GM12872 (cell line): ENCODE measurements at regions not wholly inside any gene's neighbourhood (a gene's known extent, or its start where the extent isn't known, plus 50 kb on each side); places are given as distances from the start of the nearest gene placed in this dataset.

ENCODE experiments used
- TF ChIP-seq, protein P1 (sequence below): IDR thresholded peaks from 3 replicates; pipeline ENCODE4 v1.5.1; 2011; ENCODE audit warnings: low read depth, mild to moderate bottlenecking, low read length, moderate library complexity; ENCODE audit not compliant: insufficient read depth

DNA sequence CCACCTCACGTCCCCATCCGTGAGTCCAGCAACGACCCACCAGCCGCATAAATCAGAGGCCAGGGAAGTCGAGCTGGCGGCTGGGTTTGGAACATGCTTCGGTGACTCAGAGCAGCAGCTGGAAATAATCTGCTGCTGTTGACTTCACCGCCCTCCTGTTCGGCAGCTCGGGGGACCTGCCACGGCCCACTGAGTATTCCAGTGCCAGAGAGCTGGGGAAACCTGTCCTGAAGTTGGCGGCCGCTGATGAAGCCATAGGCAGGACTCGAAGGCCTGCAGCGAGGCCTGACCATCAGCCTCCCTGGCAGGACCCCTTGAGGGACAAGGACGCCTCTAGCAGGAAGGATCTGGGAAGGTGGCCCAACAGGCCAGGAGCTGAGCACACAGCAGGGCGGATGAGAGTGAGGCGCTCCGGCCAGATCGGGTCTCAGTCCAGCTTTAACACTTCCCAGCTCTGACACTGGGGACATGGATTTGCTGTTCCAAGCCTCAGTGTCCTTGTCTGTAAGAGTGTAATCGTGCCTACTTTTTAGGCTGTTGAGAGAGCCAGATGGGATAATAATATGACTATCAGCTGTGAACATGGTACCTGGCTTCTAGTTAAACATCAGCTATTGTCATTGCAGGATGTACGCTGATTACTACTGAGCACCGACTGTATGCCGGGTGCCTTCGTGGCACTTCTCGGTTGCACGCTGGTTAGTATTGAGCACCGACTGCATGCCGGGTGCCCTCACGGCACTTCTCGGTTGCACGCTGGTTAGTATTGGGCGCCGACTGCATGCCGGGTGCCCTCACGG, 50.4 kb upstream of the CIBAR2 start:
- TF ChIP-seq, protein P1, sequence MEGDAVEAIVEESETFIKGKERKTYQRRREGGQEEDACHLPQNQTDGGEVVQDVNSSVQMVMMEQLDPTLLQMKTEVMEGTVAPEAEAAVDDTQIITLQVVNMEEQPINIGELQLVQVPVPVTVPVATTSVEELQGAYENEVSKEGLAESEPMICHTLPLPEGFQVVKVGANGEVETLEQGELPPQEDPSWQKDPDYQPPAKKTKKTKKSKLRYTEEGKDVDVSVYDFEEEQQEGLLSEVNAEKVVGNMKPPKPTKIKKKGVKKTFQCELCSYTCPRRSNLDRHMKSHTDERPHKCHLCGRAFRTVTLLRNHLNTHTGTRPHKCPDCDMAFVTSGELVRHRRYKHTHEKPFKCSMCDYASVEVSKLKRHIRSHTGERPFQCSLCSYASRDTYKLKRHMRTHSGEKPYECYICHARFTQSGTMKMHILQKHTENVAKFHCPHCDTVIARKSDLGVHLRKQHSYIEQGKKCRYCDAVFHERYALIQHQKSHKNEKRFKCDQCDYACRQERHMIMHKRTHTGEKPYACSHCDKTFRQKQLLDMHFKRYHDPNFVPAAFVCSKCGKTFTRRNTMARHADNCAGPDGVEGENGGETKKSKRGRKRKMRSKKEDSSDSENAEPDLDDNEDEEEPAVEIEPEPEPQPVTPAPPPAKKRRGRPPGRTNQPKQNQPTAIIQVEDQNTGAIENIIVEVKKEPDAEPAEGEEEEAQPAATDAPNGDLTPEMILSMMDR, result no peak

DNA sequence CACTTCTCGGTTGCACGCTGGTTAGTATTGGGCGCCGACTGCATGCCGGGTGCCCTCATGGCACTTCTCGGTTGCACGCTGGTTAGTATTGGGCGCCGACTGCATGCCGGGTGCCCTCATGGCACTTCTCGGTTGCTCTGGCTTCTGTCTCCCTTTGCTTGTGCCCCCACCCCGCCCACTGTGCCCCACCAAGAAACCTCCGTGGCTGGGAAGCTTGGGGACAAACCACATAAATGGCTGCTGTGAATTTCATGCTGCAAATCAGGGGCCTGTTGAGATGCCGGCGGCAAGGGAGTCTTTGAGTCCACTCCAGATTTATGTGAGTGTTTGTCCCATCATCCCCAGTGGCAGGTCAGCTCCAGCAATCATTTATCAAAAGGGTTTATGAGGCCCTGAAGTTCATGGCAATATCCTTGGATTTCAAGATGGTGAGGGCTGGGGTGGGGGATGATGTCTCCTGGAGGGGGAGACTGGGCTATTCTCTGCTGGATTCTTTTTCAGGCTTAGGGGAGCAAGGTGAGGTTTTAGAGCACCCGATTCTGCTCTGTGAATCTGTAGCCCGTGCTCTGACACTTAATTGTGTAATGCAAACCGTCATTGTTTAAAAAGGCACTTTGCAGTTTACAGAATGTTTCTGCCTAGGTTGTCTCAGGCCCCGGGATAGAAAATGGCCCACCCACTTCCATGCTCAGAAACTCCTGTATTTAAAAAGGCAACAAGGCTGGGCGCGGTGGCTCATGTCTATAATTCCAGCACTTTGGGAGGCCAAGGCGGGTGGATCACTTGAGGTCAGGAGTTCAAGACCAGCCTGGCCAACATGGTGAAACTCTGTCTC, 51.2 kb upstream of the CIBAR2 start:
- TF ChIP-seq, protein P1, result no peak

DNA sequence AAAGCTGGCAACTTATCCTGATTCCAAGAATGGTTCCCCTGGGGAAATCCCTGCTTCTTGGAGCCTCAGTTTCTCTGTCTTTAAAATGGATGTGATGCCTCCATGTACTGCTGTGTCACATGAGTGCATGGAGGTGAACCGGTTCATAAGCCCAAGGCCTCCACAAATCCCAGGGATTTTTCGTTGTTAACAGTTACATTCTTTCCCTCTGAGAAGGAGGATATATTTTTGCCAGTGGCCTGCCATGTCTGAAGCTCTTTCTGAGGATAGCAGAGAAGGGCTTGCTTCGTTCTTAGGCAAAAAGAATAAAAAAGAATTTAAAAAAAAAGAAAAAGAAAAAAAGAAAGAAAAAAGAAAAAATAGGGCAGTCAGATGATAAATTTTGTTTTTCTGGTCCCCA, 52.2 kb upstream of the CIBAR2 start:
- TF ChIP-seq, protein P1, result no peak

GRCh38 chr16:85164838-85165516, 52.7 kb upstream of the CIBAR2 start:
- TF ChIP-seq, protein P1, result no peak

DNA sequence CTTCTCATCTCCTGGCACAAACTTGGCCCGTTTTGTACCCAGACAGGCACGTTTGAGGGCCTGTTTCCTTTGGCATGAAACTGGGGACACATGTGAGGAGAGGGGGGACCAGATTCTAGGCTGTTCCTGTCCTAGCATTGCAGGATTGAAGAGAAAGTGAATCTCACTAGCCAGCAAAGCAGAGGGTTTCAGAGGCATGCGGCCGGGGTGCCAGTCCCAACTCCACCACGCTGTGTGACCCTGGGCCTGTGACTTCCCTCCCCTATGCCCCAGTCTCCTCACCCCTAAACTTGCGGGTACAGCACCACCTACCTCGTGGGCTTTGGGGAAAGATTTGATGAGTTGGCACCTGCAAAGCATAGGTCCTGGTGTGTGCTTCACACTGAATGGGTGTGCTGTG, 53.5 kb upstream of the CIBAR2 start:
- TF ChIP-seq, protein P1, result no peak

GRCh38 chr16:85166281-85166680, 54.0 kb upstream of the CIBAR2 start:
- TF ChIP-seq, protein P1, result no peak

DNA sequence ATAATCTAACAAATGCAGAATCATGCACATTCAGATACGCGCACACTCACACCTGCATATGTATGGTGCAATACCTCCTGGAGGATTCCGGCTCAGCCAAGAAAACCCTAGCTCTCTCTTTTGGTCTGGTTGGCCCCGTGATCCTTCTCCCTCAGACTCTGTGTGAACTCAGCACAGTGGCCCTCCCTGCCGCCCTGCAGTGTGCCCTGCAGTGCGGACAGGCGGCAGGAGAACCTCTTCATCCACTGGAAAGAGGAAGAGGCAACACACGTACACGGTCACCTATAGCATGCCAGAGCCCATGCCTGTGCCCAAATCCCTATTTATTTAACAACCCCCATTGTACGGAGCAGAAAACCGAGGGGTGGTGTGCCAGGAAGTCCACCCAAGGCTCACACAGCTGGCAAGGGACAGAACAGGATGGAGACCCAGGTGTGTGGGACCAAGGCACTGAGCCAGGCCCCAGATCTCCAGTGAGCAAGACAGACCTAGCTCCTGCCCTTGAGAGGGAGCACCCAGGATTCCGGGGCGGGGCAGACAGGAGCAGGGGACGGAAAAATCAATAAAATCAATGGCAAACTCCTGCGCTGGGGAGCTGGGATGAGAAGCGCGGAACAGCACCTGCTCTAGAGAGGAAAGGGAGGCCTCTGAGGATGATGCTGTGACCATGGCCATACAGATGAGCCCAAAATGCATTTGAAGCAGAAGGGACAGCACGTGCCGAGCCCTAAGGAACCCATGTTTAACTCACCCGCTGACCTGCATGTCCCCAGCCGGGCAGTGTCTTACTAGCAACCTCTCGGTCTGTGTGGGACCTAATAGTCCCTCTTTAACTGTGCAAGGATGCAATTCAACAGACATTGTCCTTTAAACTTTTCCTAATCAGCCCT, 54.7 kb upstream of the CIBAR2 start:
- TF ChIP-seq, protein P1, result no peak
